ENCODE measurements at regions not wholly inside any gene's neighbourhood (a gene's known extent, or its start where the extent isn't known, plus 50 kb on each side); places are given as distances from the start of the nearest gene placed in this dataset.
"Not testable (repeated sequence)": the region's sequence is repeated elsewhere in the genome, so short reads cannot be mapped to it uniquely, and the experiment has no call there.

GRCh38 chr9:39675211-39675553 is 319.7 kb downstream of the SPATA31A1 start:
- DNase-seq, result not testable (repeated sequence)

DNA sequence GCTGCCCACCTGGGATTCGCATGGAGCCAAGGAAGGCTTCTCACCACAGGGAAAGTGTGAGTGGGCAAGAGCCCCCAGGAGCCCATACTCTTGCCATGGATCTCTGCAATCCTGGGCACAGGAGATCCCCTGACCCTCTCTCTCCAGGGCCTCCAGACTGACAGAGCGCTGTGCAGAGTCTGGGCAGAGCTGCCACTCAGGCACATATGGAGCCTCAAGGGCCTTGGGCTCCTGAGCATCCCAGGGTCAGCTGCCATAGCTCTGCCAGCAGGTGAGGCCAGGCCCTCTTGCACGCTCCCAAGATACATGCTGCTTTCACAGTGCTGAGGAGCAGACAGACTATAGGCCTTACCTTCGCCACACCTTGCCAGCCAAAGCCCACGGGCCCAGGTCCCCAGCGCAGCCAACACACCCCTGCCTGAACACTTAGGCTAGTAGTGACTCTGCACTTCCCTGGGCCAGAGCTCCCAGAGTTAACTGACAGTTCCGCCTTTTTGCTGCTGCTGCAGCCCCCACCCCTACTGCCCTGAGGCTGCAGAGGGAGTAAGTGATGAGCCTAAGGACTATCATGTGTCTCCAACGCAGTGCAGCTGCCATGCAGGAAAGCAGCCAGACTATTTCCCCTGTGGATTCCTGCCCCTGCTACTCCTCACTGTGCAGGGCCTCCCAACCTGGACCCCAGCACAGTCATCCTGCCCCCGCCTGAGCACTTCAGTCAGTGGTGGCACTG is 323.2 kb downstream of the SPATA31A1 start:
- DNase-seq, result not testable (repeated sequence)

DNA sequence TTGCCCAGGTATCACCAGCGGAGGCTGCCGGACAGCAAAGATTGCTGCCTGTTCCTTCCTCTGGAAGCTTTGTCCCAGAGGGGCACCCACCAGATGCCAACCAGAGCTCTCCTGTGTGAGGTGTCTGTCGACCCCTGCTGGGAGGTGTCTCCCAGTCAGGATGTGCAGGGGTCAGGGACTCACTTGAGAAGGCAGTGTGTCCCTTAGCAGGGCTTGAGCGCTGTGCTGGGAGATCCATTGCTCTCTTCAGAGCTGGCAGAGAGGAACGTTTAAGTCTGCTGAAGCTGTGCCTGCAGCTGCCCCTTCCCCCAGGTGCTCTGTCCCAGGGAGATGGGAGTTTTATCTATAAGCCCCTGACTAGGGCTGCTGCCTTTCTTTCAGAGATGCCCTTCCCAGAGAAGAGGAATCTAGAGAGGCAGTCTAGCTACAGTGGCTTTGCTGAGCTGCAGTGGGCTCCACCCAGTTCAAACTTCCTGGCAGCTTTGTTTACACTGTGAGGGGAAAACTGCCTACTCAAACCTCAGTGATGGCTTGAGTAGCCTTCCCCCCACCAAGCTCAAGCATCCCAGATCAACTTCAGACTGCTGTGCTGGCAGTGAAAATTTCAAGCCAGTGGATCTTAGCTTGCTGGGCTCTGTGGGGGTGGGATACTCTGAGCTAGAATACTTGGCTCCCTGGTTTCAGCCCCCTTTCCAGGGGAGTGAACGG is 325.4 kb downstream of the SPATA31A1 start:
- not testable (repeated sequence) for DNase-seq

DNA sequence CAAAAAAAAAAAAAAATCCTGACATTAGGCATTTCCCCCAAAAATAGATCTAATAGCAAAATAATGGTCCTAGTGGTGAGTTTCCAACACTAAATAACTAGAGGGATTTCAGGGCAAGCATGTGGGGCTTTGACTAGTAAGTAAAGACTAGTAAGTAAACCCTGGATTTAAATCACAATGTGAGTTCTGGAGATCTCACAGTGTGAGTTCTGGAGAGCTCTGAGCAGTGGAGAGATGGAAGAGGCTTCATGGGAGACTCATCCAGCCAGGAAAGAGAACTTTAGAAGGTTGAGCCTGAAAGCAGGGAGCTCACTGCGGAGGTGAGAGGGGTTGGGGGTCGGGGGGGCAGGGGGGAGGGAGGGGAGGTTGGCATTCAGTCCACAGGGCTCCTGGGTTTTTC is 373.4 kb downstream of the SPATA31A1 start:
- not testable (repeated sequence) for DNase-seq

- DNase-seq, result not testable (repeated sequence)
Measured at GRCh38 chr9:39744898-39745297, 389.4 kb downstream of the SPATA31A1 start.

- not testable (repeated sequence) for DNase-seq
Measured at GRCh38 chr9:39775570-39775969, 420.1 kb downstream of the SPATA31A1 start.

- not testable (repeated sequence) for DNase-seq
Measured at GRCh38 chr9:39791356-39791755, 435.9 kb downstream of the SPATA31A1 start.

DNA sequence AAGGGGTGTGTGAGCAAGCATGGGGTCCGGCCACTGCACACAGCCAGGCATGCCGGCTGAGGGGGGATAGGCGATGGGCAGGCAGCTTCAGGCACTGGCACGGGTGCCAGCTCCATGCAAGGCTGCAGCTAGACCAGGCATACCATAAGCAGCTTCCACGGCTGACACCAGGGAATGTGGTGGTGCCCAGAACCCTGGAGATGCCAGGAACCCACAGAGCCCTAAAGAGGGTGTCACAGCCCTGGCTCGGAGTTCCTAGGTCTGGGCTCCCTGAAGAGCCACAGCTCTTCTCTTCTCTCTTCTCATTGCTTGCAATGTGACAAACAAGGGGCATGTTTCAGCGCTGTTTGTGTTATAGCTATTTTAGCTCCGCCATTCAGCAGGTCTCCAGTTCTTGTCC is 442.5 kb downstream of the SPATA31A1 start:
- not testable (repeated sequence) for DNase-seq

DNA sequence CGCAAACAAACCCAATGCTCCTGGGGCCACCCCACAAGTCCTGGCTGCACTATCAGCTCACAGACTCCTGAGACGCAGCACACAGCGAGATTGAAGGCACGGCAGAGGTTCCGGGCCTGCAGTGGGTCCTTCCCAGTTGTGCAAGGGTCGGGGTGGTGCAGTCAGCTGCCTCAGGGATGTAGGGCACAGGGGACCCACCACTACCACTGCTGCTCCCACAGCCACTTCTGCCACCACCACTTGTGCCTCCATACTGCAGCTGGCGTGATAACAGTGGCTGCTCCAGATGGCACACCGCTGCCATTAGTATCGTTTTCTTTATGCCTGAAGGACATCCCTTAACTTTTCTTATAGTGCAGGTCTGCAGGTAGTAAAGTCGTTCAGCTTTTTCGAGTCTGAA is 443.8 kb downstream of the SPATA31A1 start:
- DNase-seq, result not testable (repeated sequence)

GRCh38 chr9:39802561-39802960 is 447.1 kb downstream of the SPATA31A1 start:
- not testable (repeated sequence) for DNase-seq

GRCh38 chr9:39809401-39810226 is 454.1 kb downstream of the SPATA31A1 start:
- DNase-seq, result not testable (repeated sequence)

- not testable (repeated sequence) for DNase-seq
Measured at GRCh38 chr9:39810401-39810800, 454.9 kb downstream of the SPATA31A1 start.

DNA sequence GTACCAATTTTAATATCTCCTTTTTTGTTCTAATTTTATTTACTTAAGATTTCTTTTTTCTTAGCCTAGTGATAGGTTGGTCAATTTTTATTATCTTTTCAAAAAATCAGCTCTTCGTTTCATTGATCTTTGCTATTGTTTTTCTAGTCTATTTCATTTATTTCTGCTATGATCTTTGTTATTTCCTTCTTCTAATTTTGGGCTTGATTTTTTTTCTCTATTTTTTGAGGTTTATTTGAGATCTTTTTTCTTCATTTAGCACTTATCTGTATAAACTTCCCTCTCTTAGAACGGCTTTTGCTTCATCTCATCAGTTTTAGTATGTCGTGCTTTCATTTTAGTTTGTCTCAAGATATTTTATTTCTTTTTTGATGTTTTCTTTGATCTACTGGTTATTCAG is 456.1 kb downstream of the SPATA31A1 start:
- DNase-seq, result not testable (repeated sequence)

- not testable (repeated sequence) for DNase-seq
Measured at GRCh38 chr9:39828457-39828856, 473.0 kb downstream of the SPATA31A1 start.

Measured in NCI-H226 (cell line).